Stimulated activated CD4-positive, alpha-beta T cell treated with anti-CD3 and anti-CD28 coated beads, Interleukin-12 subunit alpha, Interleukin-12 subunit beta, amount 100 ng/mL, for 48 hours (primary cell): ENCODE measurements at regions not wholly inside any gene's neighbourhood (a gene's known extent, or its start where the extent isn't known, plus 50 kb on each side); places are given as distances from the start of the nearest gene placed in this dataset.
"Not testable (repeated sequence)": the region's sequence is repeated elsewhere in the genome, so short reads cannot be mapped to it uniquely, and the experiment has no call there.

Experiments used
- DNase-seq, 3 donors: peaks; one replicate each; pipeline ENCODE4 v3.0.0-alpha.2; 2020; ENCODE audit warnings: low read depth in 2 of 3, low spot score in 1 of 3

DNA sequence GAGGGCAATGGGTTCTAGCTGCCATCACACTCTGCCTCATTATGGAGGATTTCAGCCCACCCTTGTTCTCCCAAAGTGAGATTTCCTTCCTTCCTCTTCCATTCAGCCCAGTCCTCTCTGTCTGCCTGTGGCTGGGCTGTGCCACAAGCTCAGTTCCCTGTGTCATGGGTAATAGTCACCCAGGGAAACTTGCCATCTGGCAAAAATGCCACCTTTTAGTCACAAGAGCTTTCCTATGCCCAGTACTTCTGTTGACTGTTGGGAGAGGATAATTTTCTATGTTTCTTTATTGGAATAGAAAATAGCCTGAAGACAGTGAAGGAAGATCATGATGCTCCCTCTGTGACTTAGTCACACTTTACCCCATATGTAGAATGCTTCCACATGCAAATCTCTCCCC is 71.4 kb downstream of the TLR4 start:
- no peak for DNase-seq

DNA sequence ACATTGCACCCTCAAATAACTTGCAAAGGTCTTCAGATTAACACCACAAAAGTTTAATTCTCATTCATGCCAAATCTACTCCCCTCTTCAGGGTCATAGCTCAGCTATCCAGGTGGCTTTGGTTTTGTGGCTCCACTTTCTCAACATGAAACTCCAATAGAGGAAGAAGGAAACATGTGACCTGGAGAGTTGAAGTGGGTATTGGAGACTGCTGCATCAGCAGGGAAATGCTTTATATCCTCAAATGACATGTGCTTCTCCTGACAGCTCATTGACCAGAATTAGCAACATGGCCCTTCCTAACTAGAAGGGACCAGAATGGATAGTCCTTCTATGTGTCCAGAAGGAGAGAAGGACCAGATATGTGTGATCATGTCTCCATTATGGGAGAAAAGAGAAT is 73.6 kb downstream of the TLR4 start:
- no peak for DNase-seq

DNA sequence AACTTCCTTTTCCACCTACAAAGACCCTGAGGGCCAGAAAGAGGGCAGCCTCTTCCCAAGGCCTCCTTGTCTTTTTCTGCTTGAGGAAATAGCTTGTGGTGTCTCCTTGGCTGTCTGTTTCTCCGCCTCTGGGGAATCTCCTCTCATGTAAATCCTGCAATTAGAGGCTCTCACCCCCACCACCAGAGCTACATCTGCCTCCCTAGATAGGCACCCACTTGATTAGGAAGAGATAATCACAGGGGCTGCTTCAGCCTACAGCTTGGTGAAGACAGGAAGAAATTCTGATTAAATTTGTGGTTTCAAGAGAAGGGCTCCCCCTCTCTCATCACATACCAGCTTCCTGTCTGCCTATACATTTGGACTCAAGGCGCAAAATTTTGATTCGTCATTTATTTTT is 75.6 kb downstream of the TLR4 start:
- DNase-seq, result no peak

DNA sequence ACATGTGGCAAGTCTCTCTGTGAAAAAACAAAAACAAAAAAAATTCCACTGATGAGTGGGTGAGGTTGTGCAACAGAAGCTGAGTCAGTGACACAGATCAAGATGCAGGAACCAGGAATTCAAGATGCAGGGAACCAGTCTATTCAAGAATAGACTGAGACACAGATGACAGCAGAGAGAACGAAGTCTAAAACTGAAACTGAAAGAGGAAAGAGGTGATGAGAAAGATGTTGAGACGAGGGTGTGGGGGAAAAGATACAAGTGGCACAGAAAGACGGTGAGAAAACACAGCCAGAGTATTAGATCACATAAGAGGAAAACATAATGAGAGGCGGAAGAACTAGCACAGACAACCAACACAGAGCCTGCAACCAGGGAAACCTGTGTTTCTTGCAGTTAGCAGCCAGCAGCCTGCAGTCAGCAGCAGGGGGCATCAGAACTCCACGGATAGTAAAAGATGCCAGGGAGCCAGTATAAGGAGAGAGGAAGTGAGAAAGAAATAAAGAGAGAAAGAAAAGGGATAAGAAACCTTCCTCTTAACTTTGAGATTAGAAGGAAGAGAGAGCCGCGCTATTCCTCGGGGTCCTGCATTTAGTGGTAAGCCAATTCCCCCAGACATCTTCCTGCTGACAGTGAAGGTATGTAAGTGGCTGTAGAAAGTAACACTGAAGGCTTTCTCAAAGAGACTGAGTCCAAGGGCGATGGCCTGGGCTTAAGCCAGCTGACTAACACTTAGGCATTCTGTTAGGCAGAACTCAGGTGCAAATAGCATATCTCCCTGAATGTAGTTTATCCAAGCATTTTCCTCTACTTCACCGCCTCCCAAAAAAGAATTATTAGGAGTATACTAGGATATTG is 79.0 kb downstream of the TLR4 start:
- peak; percentile 14 to 27 (median 24) for DNase-seq

DNA sequence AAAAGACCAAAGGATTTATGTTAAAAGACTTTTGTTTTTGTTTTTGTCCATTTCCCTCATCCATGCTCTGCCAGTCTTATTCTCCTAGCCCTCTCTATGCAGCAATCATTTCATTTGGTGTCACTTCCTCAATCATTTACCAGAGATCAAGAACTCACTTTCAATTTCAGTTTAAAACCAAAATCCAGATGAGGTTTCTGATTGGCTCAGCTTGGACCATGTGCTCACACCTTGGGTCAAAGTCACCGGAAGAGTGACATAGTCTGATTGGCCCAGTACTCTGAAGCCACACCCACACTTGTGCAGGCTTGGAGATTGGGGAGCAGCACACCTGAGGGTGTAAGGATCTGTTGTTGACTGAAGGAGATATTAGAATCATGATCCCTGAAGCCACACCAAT is 79.6 kb downstream of the TLR4 start:
- DNase-seq, result no peak

DNA sequence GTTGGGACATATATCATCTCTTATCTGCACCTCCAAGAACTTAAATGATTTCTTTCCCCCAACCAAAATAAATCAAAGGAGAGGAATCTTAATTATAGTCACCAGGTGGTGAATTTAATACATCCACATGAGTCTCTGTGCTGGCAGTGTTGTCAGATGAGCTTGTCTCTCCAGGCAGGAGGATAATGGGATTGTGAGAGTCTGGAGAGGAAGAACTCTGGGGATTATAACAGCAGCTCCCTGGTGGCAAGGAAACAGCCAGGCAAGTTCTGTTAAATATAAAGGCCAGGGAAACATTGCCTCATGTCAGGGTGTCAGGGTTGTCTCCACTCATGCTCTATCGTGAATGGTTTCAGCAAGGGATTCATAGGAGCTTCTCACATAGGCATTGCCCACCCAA is 80.8 kb downstream of the TLR4 start:
- DNase-seq, result no peak

DNA sequence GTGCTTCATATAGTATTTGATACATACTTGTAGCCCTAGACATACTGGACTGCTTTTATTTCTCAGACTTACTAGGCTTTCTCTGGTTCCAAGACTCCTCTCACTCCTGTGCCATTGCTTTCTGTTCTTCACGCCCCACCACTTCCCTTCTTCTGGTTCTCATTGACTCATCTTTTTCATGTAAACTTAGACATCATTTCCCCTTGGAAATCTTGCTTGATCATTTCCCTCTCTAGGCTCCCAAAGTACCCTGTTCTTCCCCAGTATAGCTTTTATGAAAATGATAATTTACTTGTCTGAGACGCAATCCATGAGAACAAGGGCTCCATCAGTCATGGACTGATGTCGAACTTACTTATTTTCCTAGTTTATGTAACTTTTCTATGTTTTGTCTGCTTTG is 83.5 kb downstream of the TLR4 start:
- no peak for DNase-seq

DNA sequence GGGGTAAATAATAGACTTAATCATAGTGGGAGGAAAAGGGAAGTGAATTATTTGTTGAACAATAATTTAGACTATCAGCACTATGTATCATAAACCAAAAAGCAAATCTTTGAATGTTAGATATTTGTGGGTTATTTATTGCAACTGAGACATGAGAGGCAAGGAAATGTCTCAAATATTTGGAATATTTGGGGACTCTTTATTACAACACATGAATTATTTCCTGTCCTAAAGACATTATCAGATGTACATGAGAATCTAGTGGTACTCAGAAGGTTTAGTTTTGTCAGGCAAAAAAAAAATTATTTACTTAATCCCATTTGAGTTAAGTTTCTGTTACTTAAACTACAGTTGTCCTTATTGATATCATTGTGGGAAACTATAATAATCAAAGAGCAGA is 91.1 kb downstream of the TLR4 start:
- DNase-seq, result no peak

DNA sequence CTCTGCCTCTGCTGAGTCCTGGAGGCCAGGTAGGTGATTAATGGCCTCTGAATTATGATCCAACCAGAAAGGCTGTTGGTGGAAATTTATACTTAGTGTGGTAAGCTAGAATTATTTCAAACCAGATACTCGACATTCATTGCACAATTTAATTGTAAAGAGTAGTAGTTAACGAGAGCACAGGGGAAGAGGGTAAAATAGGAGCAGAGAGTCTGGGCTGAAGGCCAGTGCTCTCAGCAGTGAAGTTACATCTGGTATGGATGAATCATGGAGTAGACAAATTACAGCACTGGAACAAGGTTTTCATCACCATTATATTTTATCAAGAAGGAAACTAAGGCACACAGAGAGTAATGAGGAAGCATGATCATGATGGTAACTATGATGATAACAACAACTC is 92.5 kb downstream of the TLR4 start:
- no peak for DNase-seq

DNA sequence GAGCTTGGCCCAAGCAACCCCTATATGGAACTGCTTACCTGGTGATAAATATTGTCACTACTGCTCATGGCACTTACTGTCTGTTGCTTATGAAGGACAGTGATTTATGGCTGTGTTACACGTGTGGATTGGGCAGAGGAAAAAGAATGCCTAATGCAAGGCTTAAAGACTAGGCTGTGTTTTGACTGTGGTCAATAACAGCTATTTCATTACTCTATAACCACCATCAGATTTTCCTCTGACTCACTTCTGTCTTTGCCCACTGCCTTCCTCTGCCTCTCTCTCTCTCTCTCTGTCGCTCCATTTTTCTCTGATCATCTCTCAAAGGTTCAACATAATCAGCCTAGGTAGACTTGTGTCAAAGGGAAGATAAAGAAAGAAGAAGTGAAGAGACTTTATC is 96.2 kb downstream of the TLR4 start:
- no peak for DNase-seq

DNA sequence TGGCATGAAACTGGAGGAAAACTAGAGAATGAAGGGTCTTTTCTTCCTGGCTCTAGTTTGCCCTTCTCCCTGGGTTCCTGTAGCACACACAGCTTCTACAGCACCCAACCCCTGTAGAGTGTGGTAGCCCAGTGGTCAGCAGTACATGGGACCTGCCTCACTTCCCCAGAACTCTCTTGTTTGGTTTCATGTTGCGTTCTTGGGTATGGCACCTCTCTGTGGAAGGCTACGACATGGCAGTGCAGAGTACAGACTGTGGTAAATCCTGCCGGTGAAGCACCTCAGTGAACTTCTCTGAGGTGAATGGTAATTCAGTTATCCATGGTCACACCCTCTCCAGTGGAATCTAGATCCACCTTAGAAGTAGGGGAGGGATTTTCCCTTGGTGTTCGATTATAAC is 105.5 kb downstream of the TLR4 start:
- DNase-seq, result no peak

DNA sequence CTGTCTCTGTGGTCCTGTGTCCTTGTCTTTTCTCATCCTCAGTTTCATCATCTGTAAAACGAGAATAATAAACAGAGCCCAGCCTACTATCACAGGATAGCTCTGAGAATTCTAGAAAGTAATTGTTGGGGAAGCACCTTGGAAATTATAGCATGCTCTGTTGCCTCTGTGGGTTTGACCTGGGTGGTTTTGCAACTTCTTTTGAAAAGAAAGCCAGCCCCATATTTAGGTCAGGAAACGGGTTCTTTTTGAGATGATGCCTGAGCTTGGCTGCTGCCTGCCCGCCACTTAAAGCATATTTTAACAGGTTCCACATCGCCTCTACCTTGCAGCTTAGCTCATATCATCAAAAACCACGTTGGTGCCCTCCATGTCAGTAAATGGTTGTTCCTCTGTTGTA is 111.1 kb downstream of the TLR4 start:
- DNase-seq, result no peak

DNA sequence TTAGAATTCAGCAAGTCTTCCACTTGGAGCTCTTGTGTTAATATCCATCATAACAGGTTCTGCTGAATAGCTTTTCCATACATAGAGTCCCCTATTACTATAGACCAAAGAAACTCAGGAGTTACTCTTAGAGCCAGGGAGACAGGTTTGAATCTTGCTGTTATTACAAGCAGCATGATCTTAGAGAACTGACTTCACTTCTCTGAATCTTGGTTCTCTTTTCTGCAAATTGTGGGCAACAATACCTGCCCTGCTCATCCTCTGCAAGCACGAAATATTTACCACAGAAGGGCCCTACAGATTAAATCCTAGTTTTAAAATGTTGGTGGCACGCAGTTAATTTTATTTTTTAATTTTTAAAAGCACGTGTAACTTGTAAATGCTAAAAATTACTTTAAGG is 111.7 kb downstream of the TLR4 start:
- DNase-seq, result no peak

DNA sequence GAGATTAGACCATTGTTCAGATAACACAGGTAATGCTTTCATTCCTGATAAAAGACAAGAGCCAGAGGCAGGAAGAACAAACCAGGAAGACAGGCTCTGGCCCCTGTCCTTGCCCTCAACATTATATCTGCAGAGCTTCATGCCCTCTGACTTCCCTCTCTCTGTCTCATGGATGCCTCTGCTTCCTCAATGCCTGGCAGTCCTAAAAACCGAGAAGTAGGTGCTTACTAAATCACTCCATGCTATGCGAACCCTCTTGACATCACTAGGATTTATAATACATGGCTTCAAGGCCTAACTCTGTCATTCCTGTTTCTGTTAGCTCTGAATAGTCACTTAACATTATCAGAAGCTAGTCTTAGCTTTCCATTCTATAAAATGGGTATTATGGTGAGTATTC is 117.8 kb downstream of the TLR4 start:
- DNase-seq, result no peak

DNA sequence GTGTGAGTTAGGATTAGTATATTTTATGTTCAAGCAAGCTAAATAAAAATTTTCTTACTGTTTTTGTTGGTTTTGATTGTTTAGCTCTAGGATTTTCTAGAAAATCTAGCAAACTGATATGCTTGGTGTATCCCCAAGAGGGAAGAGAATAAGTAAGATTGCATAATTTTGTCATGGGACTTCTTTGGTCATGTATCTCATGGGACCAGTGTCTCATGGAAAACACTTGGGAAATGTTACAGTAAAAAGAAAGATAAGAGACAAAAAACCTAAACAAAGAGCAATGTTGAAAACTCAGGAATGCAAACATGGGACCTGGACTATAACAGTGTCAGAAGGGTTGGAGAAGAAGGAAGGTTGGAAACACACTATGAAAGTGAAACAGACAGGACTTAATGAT is 119.4 kb downstream of the TLR4 start:
- DNase-seq, result no peak

DNA sequence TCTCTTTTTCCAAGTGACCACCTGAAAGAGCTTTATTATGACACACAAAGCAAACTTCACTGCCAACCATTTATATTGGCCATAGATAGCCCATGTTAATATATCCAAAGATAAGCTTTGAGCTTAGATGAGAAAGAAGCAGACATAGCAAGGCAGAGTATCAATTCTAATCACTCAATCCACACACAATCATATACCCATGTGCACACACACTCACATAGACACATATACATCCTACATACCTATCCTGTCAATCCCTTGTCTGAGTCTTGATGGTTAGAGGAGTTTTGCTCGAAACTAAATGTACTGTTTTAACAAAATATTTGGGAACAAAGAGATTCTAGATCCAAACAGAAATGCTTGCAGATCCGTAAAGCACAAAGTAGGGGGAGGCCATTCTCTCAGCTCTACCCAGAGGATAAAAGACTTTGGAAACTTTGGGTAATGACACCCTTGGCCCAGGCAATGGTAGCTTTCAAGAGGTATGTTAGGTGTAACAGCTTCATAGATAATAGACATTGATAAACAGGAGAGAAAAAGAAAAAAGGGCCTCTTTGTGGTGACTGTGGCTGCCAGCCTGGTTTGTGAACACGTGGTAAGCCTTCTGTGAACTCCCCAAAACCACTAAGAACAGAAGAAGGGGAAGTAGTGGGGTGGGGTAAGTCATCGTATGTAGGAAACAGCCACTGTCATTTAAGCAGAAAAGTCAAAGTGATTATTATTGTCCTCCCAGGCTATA is 121.6 kb downstream of the TLR4 start:
- peak in 2 of 3 donors; percentile 8 to 21 for DNase-seq

DNA sequence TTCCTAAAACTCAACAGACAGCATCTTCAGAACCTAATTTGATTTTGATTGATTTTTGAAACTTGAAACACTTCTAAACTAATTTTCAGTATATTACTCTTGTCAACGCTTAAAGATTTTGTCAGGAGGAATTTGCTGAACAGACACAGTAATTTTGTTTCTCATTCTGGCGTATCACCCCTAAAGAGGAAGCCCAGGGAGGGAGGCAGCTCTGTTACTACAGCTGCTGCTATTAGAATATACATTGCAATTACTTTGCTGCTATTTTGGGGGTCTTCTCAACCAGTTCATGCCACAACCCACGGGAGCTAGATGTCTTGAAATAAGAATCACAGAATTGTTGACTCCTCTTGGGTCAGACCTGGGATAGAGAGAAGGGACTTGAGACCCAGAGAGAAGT is 122.6 kb downstream of the TLR4 start:
- DNase-seq, result no peak

DNA sequence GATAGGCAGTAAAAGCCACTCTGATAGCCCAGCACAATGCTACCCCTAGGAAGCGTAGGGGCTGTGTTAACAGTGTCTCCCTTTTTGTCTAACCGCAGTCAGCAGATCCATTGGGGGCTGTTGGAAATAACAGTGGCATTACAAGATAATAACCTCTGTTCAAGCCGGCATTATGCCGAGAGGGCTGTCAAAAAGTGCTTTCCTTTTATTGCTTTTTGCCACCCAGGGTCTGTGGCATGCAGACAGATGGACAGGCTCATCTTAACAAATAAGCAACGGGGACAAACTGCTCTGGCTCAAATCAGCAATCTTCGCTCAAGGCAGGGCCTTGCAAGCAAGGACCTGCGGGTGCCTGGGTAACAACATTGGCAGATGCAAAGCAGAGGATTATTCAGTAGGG is 123.3 kb downstream of the TLR4 start:
- no peak for DNase-seq

DNA sequence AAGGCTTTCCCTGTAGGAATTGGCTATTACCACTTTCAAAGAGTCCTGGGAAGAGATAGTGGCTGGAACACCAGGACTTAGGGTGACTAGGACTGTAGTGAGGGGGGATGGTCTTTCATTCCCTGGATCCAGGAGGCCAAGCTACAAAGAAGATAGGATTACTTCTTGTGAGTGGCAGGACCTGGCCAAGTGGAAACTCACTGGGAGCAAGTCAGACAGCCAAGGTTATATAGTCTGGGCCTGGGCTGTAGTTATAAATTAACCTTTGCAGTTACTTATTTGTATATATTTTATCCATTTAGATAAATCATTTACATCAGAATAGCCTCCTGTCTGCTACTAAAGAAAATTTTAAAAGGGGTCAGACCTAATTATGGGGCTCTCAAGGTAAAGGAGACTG is 124.3 kb downstream of the TLR4 start:
- DNase-seq, result no peak

DNA sequence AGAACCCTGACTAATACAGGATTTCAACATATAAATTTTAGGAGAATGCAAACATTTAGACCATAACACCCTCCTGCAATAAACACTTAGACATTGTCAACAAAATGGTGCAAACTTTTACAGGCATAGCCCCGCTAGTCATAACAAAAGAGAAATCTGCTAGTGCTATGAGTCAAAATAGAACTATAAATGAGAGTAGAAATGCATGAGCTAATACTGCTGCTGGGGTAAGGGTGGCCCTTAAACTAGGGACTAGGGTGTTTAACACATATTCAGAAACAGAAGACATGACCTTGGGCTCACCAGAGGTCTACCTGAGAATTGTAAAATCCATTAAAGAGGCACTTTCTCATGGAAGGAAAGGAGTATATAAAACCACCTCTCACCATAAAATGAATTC is 131.6 kb downstream of the TLR4 start:
- DNase-seq, result no peak

DNA sequence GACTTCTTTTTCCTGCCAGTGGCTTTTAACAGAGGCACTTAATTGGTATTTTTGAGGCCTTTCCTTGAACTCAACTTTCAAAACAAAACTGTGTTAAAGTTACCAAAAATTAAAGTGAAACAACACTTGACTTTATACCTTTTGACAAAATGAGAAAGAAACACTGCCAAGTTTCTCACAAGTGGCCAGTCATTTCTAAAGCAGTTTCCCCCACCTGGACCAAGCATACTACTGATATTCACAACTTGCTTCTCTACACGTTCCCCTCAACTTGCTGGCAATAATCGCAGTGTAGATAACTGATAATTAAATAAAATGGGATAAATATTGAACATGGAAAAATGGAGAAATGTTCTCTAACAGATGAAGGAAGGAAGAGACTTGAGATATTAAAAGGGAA is 135.7 kb downstream of the TLR4 start:
- DNase-seq, result no peak

DNA sequence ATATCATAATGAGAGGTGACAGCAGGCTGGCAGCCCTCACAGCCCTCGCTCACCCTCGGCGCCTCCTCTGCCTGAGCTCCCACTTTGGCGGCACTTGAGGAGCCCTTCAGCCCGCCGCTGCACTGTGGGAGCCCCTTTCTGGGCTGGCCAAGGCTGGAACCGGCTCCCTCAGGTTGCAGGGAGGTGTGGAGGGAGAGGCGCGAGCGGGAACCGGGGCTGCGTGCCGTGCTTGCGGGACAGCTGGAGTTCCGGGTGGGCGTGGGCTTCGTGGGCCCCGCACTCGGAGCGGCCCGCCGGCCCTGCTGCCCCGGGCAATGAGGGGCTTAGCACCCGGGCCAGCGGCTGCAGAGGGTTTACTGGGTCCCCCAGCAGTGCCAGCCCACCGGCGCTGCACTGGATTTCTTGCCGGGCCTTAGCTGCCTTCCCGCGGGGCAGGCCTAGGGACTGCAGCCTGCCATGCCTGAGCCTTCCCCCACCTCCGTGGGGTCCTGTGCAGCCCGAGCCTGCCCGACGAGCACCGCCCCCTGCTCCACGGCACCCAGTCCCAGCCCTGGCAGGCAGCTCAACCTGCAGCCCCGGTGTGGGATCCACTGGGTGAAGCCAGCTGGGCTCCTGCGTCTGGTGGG is 147.7 kb downstream of the TLR4 start:
- not testable (repeated sequence) for DNase-seq
